ENCODE measurements at regions not wholly inside any gene's neighbourhood (a gene's known extent, or its start where the extent isn't known, plus 50 kb on each side); places are given as distances from the start of the nearest gene placed in this dataset.

- Histone ChIP-seq H3K9me3 (no peaks in the 10 kb centered on the region), H3K4me3 (no peak overlapping the region), H3K4me2 (no peak overlapping the region), H3K4me1 (no peaks in the 10 kb centered on the region), H4K20me1 (no peaks in the 10 kb centered on the region), H3K36me3 (no peaks in the 10 kb centered on the region), H3K9ac (no peak overlapping the region), H3K27ac (no peak overlapping the region), H3K27me3 (no peaks in the 10 kb centered on the region)
- no peak for TF ChIP-seq Cebpa-rat (IDR thresholded peaks at IDR 0.05)
These were observed 875.2 kb downstream of the RAPGEF2 start for GRCh38 chr4:159977907-159978617.

GRCh38 chr4:159979351-159979750, 876.5 kb downstream of the RAPGEF2 start:
- Histone ChIP-seq H3K4me2 (no peak overlapping the region), H3K4me3 (no peak overlapping the region), H4K20me1 (no peaks in the 10 kb centered on the region), H3K27me3 (no peaks in the 10 kb centered on the region), H3K4me1 (no peaks in the 10 kb centered on the region), H3K9ac (no peak overlapping the region), H3K36me3 (no peaks in the 10 kb centered on the region), H3K9me3 (no peaks in the 10 kb centered on the region), H3K27ac (no peak overlapping the region)
- no peak for TF ChIP-seq Cebpa-rat (IDR thresholded peaks at IDR 0.05)

GRCh38 chr4:159979953-159980352, 877.1 kb downstream of the RAPGEF2 start:
- Histone ChIP-seq H3K4me3 (no peak overlapping the region), H3K4me2 (no peak overlapping the region), H3K9ac (no peak overlapping the region), H4K20me1 (no peaks in the 10 kb centered on the region), H3K36me3 (no peaks in the 10 kb centered on the region), H3K27me3 (no peaks in the 10 kb centered on the region), H3K4me1 (no peaks in the 10 kb centered on the region), H3K9me3 (no peaks in the 10 kb centered on the region), H3K27ac (no peak overlapping the region)
- TF ChIP-seq Cebpa-rat (IDR thresholded peaks at IDR 0.05), result no peak

GRCh38 chr4:159980826-159981468, 878.1 kb downstream of the RAPGEF2 start:
- Histone ChIP-seq H3K27me3 (no peaks in the 10 kb centered on the region), H3K4me3 (no peak overlapping the region), H3K4me1 (no peaks in the 10 kb centered on the region), H3K9me3 (no peaks in the 10 kb centered on the region), H3K9ac (no peak overlapping the region), H3K36me3 (no peaks in the 10 kb centered on the region), H4K20me1 (no peaks in the 10 kb centered on the region), H3K4me2 (no peak overlapping the region), H3K27ac (no peak overlapping the region)
- no peak for TF ChIP-seq Cebpa-rat (IDR thresholded peaks at IDR 0.05)

- no peak overlapping the region for H3K9ac ChIP-seq
- H3K4me1 ChIP-seq, result no peaks in the 10 kb centered on the region
- H3K27me3 ChIP-seq, result no peaks in the 10 kb centered on the region
- H3K27ac ChIP-seq, result no peak overlapping the region
- H4K20me1 ChIP-seq, result no peaks in the 10 kb centered on the region
- H3K4me3 ChIP-seq, result no peak overlapping the region
- no peaks in the 10 kb centered on the region for H3K9me3 ChIP-seq
- H3K4me2 ChIP-seq, result no peak overlapping the region
- no peak for TF ChIP-seq Cebpa-rat (IDR thresholded peaks at IDR 0.05)
- H3K36me3 ChIP-seq, result no peaks in the 10 kb centered on the region
These were observed 878.6 kb downstream of the RAPGEF2 start for GRCh38 chr4:159981469-159981856.

GRCh38 chr4:159983082-159983481, 880.2 kb downstream of the RAPGEF2 start:
- no peak for TF ChIP-seq Cebpa-rat (IDR thresholded peaks at IDR 0.05)

GRCh38 chr4:160009656-160010493, 907.0 kb downstream of the RAPGEF2 start:
- H3K4me2 ChIP-seq, result no peak overlapping the region
- H3K9ac ChIP-seq, result no peak overlapping the region
- no peaks in the 10 kb centered on the region for H3K9me3 ChIP-seq
- no peaks in the 10 kb centered on the region for H3K27me3 ChIP-seq
- no peak overlapping the region for H3K27ac ChIP-seq
- no peaks in the 10 kb centered on the region for H3K36me3 ChIP-seq
- H4K20me1 ChIP-seq, result no peaks in the 10 kb centered on the region
- TF ChIP-seq Cebpa-rat (IDR thresholded peaks at IDR 0.05), result no peak
- no peaks in the 10 kb centered on the region for H3K4me1 ChIP-seq
- H3K4me3 ChIP-seq, result no peak overlapping the region

More at GRCh38 chr4:159983082-159983481, 880.2 kb downstream of the RAPGEF2 start:
- no peak overlapping the region for H3K4me2 ChIP-seq
- no peaks in the 10 kb centered on the region for H3K4me1 ChIP-seq
- no peaks in the 10 kb centered on the region for H4K20me1 ChIP-seq
- H3K9me3 ChIP-seq, result no peaks in the 10 kb centered on the region
- H3K4me3 ChIP-seq, result no peak overlapping the region
- H3K27me3 ChIP-seq, result no peaks in the 10 kb centered on the region
- H3K27ac ChIP-seq, result no peak overlapping the region
- H3K36me3 ChIP-seq, result no peaks in the 10 kb centered on the region
- no peak overlapping the region for H3K9ac ChIP-seq

GRCh38 chr4:160019936-160020335, 917.1 kb downstream of the RAPGEF2 start:
- no peak overlapping the region for H3K4me3 ChIP-seq
- no peak for TF ChIP-seq Cebpa-rat (IDR thresholded peaks at IDR 0.05)
- H3K4me2 ChIP-seq, result no peak overlapping the region
- H3K27me3 ChIP-seq, result no peaks in the 10 kb centered on the region
- no peaks in the 10 kb centered on the region for H3K9me3 ChIP-seq
- no peak overlapping the region for H3K9ac ChIP-seq
- H3K27ac ChIP-seq, result no peak overlapping the region
- H3K4me1 ChIP-seq, result no peaks in the 10 kb centered on the region
- H3K36me3 ChIP-seq, result no peaks in the 10 kb centered on the region
- no peaks in the 10 kb centered on the region for H4K20me1 ChIP-seq

GRCh38 chr4:160020804-160021203, 917.9 kb downstream of the RAPGEF2 start:
- Histone ChIP-seq H3K9me3 (no peaks in the 10 kb centered on the region), H4K20me1 (no peaks in the 10 kb centered on the region), H3K9ac (no peak overlapping the region), H3K4me2 (no peak overlapping the region), H3K36me3 (no peaks in the 10 kb centered on the region), H3K4me1 (no peaks in the 10 kb centered on the region), H3K27ac (no peak overlapping the region), H3K4me3 (no peak overlapping the region), H3K27me3 (no peaks in the 10 kb centered on the region)
- TF ChIP-seq Cebpa-rat (IDR thresholded peaks at IDR 0.05), result no peak

- no peak for TF ChIP-seq Cebpa-rat (IDR thresholded peaks at IDR 0.05)
- H3K4me3 ChIP-seq, result no peak overlapping the region
- H4K20me1 ChIP-seq, result no peaks in the 10 kb centered on the region
- H3K9me3 ChIP-seq, result no peaks in the 10 kb centered on the region
- H3K27me3 ChIP-seq, result no peaks in the 10 kb centered on the region
- no peak overlapping the region for H3K27ac ChIP-seq
- H3K4me2 ChIP-seq, result no peak overlapping the region
- no peaks in the 10 kb centered on the region for H3K4me1 ChIP-seq
- no peak overlapping the region for H3K9ac ChIP-seq
- H3K36me3 ChIP-seq, result no peaks in the 10 kb centered on the region
These were observed 919.0 kb downstream of the RAPGEF2 start for GRCh38 chr4:160021870-160022269.

Measured in BLaER1 (cell line).